Loucy (cell line): ENCODE measurements at regions not wholly inside any gene's neighbourhood (a gene's known extent, or its start where the extent isn't known, plus 50 kb on each side); places are given as distances from the start of the nearest gene placed in this dataset.

ENCODE experiments used
- H2AFZ ChIP-seq: fragments of 200-600 bp; sonication (generic); 2 replicates; pipeline ENCODE4 v1.6.0; 2016; ENCODE audit warnings: antibody characterized with exemption, mild to moderate bottlenecking, low read length, moderate library complexity
- H3F3A ChIP-seq: fragments of 200-600 bp; 2 replicates; pipeline ENCODE4 v1.6.0; 2016; ENCODE audit warnings: antibody characterized with exemption, low read depth, mild to moderate bottlenecking
- H3K27me3 ChIP-seq: fragments of 200-600 bp; sonication (generic); 2 replicates; pipeline ENCODE4 v1.6.1; 2014; ENCODE audit warnings: low read length, mild to moderate bottlenecking; ENCODE audit not compliant: insufficient read depth, poor library complexity, severe bottlenecking
- H3K36me3 ChIP-seq: fragments of 200-600 bp; sonication (generic); 2 replicates; pipeline ENCODE4 v1.6.1; 2016; ENCODE audit warnings: low read length; ENCODE audit not compliant: insufficient read depth
- H3K4me1 ChIP-seq: fragments of 200-600 bp; sonication (generic); 2 replicates; pipeline ENCODE4 v1.5.1; 2014; ENCODE audit warnings: low read length, mild to moderate bottlenecking; ENCODE audit not compliant: insufficient read depth, poor library complexity, severe bottlenecking
- H3K4me2 ChIP-seq: fragments of 200-600 bp; sonication (generic); 2 replicates; pipeline ENCODE4 v1.6.0; 2014; ENCODE audit warnings: antibody characterized with exemption, low read length, low read depth, mild to moderate bottlenecking; ENCODE audit not compliant: poor library complexity, severe bottlenecking
- H3K4me3 ChIP-seq: fragments of 200-600 bp; sonication (generic); 2 replicates; pipeline ENCODE4 v1.5.1; 2014; ENCODE audit warnings: low read length, mild to moderate bottlenecking, mixed read lengths; ENCODE audit not compliant: poor library complexity, severe bottlenecking
- H3K79me2 ChIP-seq: fragments of 200-600 bp; sonication (generic); 2 replicates; pipeline ENCODE4 v1.6.1; 2014; ENCODE audit warnings: low read length; ENCODE audit not compliant: insufficient read depth
- H3K9ac ChIP-seq: fragments of 200-600 bp; sonication (generic); 2 replicates; pipeline ENCODE4 v1.6.0; 2014; ENCODE audit warnings: mild to moderate bottlenecking, low read depth, low read length, moderate library complexity; ENCODE audit not compliant: poor library complexity, severe bottlenecking
- H3K9me2 ChIP-seq: fragments of 200-600 bp; sonication (generic); replicated peaks from 2 replicates; pipeline ENCODE4 v1.6.1; 2016; ENCODE audit warnings: low read depth, low read length, mixed read lengths
- H3K9me3 ChIP-seq: fragments of 200-600 bp; sonication (generic); 2 replicates; pipeline ENCODE4 v1.6.1; 2014; ENCODE audit warnings: mild to moderate bottlenecking, antibody characterized with exemption, low read length, low read depth; ENCODE audit not compliant: insufficient read depth
- H4K20me1 ChIP-seq: fragments of 200-600 bp; sonication (generic); 2 replicates; pipeline ENCODE4 v1.6.0; 2014; ENCODE audit warnings: antibody characterized with exemption, low read length, mild to moderate bottlenecking; ENCODE audit not compliant: insufficient read depth, poor library complexity, severe bottlenecking
- CTCF ChIP-seq: fragments of 200-600 bp; sonication (generic); conservative IDR thresholded peaks from 2 replicates; pipeline ENCODE4 v1.5.1; 2014; ENCODE audit warnings: mild to moderate bottlenecking, antibody characterized with exemption, low read length
- EZH2phosphoT487 ChIP-seq: fragments of 200-600 bp; IDR thresholded peaks from 2 replicates; pipeline ENCODE4 v1.6.1; 2018; ENCODE audit warnings: antibody characterized with exemption, mild to moderate bottlenecking, moderate library complexity, borderline replicate concordance

GRCh38 chr15:77714555-77714954 is 81.8 kb upstream of the LINGO1 start:
- Histone ChIP-seq H3K27me3 (no peaks in the 10 kb centered on the region), H3K36me3 (no peaks in the 10 kb centered on the region)

GRCh38 chr15:77714023-77714422 is 81.3 kb upstream of the LINGO1 start:
- H3K9me3 ChIP-seq = no peaks in the 10 kb centered on the region
- H3K79me2 ChIP-seq = no peaks in the 10 kb centered on the region
- H4K20me1 ChIP-seq = no peaks in the 10 kb centered on the region
- no peaks in the 10 kb centered on the region for H3K36me3 ChIP-seq
- no peak overlapping the region for H3K4me2 ChIP-seq
- H2AFZ ChIP-seq = no peak overlapping the region
- H3K9me2 ChIP-seq = no peaks in the 10 kb centered on the region
- TF ChIP-seq CTCF = no peak
- no peak overlapping the region for H3K4me3 ChIP-seq
- no peaks in the 10 kb centered on the region for H3F3A ChIP-seq
- H3K27me3 ChIP-seq = no peaks in the 10 kb centered on the region
- no peaks in the 10 kb centered on the region for H3K4me1 ChIP-seq
- H3K9ac ChIP-seq = no peak overlapping the region

More at GRCh38 chr15:77714555-77714954, 81.8 kb upstream of the LINGO1 start:
- H3K9ac ChIP-seq = no peak overlapping the region
- TF ChIP-seq CTCF (no peak), EZH2phosphoT487 (no peak)
- no peaks in the 10 kb centered on the region for H3K79me2 ChIP-seq
- no peaks in the 10 kb centered on the region for H3K9me3 ChIP-seq
- H2AFZ ChIP-seq = no peak overlapping the region
- H4K20me1 ChIP-seq = no peaks in the 10 kb centered on the region
- no peak overlapping the region for H3K4me3 ChIP-seq
- no peaks in the 10 kb centered on the region for H3K4me1 ChIP-seq
- no peaks in the 10 kb centered on the region for H3F3A ChIP-seq
- no peak overlapping the region for H3K4me2 ChIP-seq
- H3K9me2 ChIP-seq = no peaks in the 10 kb centered on the region

- Histone ChIP-seq H3K9me2 (no peaks in the 10 kb centered on the region), H2AFZ (no peak overlapping the region), H4K20me1 (no peaks in the 10 kb centered on the region), H3K4me2 (no peak overlapping the region), H3K9me3 (no peaks in the 10 kb centered on the region), H3F3A (no peaks in the 10 kb centered on the region), H3K27me3 (no peaks in the 10 kb centered on the region), H3K79me2 (no peaks in the 10 kb centered on the region), H3K4me3 (no peak overlapping the region), H3K36me3 (no peaks in the 10 kb centered on the region), H3K4me1 (no peaks in the 10 kb centered on the region), H3K9ac (no peak overlapping the region)
- TF ChIP-seq EZH2phosphoT487 (no peak), CTCF (no peak)
Measured at GRCh38 chr15:77713281-77713680, 80.6 kb upstream of the LINGO1 start.
